HG02763 (cell line): ENCODE measurements at regions not wholly inside any gene's neighbourhood (a gene's known extent, or its start where the extent isn't known, plus 50 kb on each side); places are given as distances from the start of the nearest gene placed in this dataset.

Experiments used
- ATAC-seq: cut with Tn5 transposase; IDR thresholded peaks from one replicate; pipeline ENCODE4 v1.9.1; 2021; ENCODE audit warnings: mild to moderate bottlenecking, moderate library complexity; ENCODE audit not compliant: unreplicated experiment

DNA sequence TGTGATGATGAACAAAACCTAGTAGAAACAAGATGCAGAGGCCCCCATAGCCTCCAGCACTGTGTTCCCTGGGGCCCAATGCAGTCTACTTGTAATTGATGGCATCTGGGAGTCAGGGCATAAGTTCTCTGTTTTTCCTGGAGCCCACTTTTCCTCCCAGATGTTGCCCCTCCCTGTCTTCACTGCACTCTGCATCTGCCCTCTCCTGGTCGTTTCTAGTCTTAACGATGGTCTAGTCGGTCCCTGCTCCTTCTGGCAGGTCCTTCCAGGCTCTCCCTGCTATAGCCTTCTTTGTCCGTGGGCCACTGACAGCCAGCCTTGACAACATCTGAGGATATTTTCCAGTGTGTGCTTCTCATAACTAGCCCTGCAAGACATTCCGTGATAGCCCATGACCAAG is 208.3 kb downstream of the GXYLT1 start:
- no peak for ATAC-seq

- ATAC-seq: no peak
These were observed 208.8 kb downstream of the GXYLT1 start for GRCh38 chr12:41935911-41936310.

DNA sequence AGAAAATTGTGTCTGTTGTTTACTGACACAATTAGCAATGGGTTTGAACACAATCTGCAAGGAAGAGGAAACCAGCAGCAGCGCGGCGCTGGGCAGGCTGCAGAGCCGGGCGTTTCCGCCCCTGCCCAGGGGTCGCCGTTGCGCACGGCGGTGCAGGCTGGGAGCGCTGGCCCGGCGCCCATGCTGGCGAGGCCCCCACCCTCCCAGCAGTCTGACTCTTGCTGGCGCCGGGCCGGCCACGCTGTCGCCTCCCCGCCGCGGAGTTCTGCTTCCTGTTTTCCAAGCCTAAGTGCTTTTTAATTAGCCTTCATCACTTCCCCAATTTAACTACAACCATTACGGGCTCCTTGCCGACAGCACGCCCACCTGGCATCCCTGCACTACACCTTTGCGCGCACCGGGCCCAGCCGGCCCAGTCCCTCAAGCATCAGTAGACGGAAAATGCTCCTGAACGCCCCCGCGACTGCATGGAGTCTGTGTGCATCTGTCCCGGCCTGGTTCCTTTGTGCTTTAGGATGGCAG is 212.1 kb downstream of the GXYLT1 start:
- no peak for ATAC-seq

GRCh38 chr12:41930866-41931437 is 213.7 kb downstream of the GXYLT1 start:
- no peak for ATAC-seq

- no peak for ATAC-seq
These were observed 220.6 kb downstream of the GXYLT1 start for GRCh38 chr12:41924111-41924510.

DNA sequence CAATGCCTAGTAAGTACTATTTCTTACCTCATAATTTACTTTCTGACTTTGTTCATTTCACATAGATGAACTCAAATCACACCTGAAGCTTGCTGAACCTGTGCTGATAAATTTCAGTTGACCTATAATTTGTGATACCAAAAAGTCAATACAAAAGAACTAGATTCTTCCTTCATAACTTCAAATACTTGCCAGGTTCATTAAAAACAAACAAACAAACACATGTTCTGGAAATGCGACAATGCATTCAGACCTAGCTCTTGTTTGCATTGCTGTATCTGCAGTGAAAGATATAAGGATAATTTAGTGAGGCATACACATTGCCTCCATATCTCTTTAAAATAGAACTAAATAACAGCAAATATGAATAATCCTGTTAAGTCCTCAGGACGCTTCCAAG is 221.3 kb downstream of the GXYLT1 start:
- ATAC-seq: no peak

DNA sequence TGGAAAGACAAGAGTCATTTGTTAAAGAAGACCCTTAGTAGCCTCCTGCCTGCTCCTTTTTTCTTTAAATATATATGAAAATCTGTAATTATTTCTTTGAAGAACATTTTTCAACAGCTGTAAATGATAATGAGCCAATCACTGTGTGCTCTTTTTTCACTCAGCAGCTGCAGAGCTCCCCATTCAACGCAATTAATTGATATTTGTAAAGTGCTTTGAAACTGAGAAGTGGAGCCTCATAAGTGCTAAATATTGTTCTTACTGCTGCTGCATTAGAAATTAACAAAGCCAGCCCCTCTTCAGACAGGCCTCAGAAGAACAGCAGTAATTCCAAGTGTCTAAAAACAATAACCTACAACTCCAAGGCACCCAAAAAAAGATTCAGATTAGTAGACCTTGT is 224.3 kb downstream of the GXYLT1 start:
- ATAC-seq: no peak

DNA sequence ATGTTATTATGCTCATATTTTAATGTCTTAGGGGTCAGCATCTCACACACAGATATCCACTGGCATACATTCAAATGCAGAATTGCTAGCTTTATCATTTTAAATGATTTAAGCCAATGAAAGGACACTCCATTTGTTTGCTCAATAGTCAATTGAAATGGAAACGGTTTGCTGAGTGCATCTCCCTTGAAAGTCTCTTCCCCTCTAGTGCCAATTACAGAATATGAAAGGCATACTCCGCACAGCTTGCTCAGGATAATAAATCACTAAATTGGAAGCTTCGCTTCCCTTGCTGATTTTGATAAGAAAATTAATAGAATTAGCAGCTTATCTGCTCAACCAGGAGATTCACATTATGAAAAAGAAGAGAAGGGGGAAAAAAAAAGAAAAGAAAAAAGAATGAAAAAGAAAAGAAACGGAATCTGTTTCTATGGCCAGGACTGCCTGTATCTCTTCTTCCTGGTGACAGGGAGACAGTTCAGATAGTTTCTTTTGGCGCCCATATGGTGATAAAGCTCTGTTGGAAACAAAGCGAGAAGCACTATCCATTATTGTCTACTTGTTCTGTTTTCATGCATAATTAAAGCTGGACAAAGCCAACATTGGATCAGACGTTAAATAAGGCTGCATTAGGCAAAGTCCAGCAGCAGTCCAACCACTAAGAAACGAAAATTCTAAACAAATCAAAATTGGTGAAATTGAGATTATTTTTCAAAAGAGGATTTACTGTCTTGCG is 225.0 kb downstream of the GXYLT1 start:
- no peak for ATAC-seq

DNA sequence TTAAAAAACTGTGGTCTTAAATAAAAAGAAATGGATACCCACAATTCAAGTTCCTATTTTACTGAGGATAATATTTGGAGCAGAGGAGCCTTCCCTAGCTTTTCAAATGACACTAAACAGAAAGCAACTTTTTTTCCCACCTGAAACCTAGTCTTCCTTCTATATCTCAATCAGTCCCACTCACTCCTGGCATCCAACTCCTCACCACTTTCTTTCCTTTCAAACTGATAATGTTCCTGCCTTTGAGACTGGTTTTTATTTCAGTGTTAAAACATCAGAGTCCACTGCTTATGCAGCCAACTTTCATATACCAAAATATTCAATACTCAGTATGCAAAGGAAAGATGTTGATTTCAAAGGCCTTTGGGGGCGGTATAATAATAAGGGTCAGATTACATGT is 225.6 kb downstream of the GXYLT1 start:
- ATAC-seq: no peak

GRCh38 chr12:41917938-41918341 is 226.7 kb downstream of the GXYLT1 start:
- ATAC-seq: no peak

GRCh38 chr12:41917181-41917580 is 227.5 kb downstream of the GXYLT1 start:
- no peak for ATAC-seq

DNA sequence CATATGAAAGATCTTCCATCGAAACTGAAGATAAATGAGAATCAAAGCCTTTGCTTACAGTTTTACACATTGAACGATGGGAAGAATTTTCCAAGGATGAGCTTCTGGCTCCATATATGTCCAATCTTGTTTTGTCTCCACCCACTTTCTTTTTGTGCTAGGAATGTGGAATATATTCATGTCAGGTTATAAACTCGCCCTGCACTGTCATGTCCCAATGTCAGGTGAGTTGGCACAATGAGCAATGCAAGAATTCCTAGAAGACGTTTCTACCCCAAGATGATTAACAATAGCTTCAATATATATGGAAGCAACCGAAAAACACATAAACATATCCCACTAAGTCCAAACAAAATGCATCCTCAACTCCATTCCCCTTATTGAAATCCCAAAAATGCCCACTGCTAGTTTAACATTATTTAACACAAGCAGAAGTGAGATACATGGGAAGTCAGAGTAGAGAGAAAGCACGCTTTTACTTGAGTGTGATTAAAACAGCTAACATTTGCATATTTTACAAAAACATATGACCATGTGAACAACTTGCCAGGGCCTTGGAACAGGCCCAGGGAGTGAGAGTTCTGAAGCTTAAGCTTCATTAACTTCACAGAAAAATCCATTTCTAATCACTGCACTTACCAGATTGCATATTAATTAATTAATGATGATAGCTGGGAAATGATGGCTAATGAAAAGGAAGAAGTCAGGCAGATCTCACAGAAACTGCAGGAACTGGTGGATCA is 233.9 kb downstream of the GXYLT1 start:
- ATAC-seq: no peak

DNA sequence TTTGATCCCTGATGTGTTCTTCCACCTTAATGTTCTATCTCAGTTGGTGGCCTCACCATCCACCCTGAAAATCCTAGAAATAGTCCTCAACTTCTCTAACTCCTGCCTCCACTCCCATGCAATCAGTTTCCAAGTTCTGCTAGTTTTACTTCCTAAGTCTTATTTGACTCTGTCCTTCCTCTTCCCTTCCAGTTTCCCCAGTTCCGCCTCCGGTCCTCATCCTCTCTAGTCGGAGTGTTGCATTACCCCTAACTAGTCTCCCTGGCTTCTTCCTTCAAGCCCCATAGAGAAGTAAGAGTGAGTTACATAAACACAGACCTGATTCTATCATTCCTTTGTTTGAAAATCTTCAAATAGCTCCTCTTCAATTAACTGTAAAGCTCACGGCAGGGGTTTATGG is 236.5 kb downstream of the GXYLT1 start:
- ATAC-seq: no peak

DNA sequence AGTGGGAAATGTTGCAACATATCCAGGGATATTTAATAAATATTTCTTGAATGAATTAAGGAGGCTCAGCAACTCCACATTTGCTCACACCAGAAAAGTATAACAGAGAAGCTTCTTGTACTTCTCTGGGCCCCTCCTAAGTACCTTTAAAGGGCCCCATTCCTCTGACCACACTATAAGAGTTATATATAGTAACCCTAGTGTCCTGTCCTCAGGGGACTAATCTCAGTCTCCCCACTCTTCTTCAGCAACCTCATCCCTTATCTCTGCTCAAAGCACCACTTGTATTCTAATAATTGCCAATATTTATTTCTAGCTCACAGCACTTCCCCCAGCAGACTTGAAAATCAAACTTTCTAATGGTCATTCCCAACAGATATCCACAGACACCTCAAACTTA is 237.1 kb downstream of the GXYLT1 start:
- ATAC-seq: no peak

- no peak for ATAC-seq
These were observed 237.7 kb downstream of the GXYLT1 start for GRCh38 chr12:41907021-41907420.

GRCh38 chr12:41905759-41906297 is 238.8 kb downstream of the GXYLT1 start:
- no peak for ATAC-seq

DNA sequence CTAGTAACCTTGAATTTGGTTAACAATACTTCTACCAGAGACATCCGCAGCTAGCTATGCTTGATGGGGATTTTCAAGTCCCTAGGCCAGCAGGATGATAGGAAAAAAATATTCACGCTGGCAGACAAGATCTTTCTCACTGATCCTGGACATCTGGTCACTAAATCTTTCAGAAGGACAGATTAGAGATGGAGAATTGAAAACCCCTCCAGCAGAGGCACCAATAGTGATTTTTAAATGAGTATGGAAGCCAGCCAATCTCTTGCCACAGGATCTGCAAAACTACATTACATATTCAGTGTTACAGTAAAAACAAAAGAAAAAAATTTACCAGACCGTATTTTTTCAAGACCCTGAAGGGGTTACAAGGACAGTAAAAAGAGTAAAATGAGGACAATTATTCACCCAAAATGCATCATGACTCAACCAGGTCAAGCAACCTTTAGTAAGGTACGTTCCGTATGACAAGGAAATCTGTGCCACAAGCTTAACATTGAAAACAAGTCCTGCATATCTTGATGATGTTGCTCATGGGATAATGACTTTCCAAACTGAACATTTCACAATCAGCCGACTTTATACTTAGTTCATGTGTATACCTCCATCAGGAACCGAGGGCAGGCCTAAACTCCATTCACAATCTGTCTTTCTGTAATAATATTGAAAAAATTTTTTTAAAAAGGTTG is 239.5 kb downstream of the GXYLT1 start:
- no peak for ATAC-seq

GRCh38 chr12:41904041-41904440 is 240.6 kb downstream of the GXYLT1 start:
- ATAC-seq: no peak

DNA sequence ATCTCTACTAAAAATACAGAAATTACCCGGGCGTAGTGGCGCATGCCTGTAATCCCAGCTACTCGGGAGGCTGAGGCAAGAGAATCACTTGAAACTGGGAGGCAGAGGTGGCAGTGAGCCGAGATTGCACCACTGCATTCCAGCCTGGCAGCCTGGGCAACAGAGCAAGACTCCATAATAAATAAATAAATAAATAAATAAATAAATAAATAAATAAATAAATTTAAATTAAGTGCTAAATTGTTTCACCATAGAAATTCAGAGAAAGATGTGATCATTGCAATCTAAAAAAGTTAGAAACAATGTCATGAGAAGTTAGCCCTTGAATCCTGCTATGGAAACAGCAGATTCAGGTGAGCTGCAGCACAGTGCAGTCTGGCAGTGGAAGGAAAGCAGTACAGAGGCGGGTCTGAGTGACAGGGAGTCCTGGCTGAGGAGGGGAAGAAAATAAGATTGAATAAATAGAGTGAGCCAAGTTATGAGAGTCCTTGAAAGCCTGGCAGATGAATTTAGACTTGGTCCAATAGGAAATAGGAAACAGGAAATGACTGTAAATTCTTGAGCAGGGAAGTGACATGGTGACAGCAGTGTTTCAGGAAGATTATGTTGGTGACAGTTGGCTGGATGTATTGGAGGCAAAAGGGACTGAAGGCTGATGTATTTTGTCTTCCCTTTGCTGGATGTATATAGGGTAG is 241.5 kb downstream of the GXYLT1 start:
- ATAC-seq: no peak

DNA sequence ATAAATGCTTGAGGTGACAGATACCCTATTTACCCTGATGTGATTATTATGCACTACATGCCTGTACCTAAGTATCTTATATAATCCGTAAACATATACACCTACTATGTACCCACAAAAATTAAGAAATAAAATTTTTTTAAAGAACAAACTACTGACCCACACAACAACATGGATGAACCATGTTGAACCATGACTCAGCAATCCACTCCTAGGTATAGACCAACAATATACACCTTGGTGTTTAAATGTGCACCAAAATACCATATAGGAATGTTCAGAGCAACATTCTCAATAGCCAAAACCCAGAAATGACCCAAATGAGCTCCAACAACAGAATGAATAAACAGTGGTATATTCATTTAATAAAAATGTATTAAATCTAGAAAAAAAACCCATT is 245.1 kb downstream of the GXYLT1 start:
- no peak for ATAC-seq

- no peak for ATAC-seq
These were observed 247.1 kb downstream of the GXYLT1 start for GRCh38 chr12:41897593-41897992.
